Ishikawa (cell line): ENCODE measurements at regions not wholly inside any gene's neighbourhood (a gene's known extent, or its start where the extent isn't known, plus 50 kb on each side); places are given as distances from the start of the nearest gene placed in this dataset.

ENCODE experiments used
- CREB1 ChIP-seq: IDR thresholded peaks from 2 replicates; pipeline ENCODE4 v1.6.1; 2012; ENCODE audit warnings: low read depth
- EGR1 ChIP-seq: IDR thresholded peaks from 2 replicates; pipeline ENCODE4 v1.6.1; 2012
- EP300 ChIP-seq: IDR thresholded peaks from 2 replicates; pipeline ENCODE4 v1.6.1; 2012; ENCODE audit warnings: borderline replicate concordance
- MAX ChIP-seq: IDR thresholded peaks from 2 replicates; pipeline ENCODE4 v1.6.1; 2012
- RAD21 ChIP-seq: IDR thresholded peaks from 2 replicates; pipeline ENCODE4 v1.6.1; 2012; ENCODE audit warnings: low read depth
- TAF1 ChIP-seq: IDR thresholded peaks from 2 replicates; pipeline ENCODE4 v1.6.1; 2012; ENCODE audit warnings: low read depth, mild to moderate bottlenecking

DNA sequence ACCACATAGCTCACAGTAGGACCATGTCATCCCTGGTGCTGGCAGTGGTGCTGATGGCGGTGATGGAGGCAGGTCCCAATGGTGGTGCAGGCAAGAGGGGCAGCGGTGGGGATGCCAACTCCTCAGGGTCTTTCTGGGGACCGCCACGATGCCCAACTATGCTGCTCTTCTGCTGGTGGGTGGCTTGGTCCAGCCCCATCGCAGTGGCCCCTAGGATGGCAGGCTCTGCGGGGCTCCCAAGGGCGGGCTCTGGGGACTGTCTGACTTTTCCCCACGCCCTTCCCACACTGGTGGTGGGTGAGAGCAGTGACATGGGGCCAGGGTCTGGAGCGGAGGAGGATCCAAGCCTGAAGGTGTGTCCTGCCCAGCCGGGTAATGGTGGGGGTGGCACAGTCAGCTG lies 288.9 kb upstream of the RIOK2 start:
- TF ChIP-seq RAD21 (no peak), EP300 (no peak), TAF1 (no peak), CREB1 (no peak), MAX (no peak), EGR1 (no peak)
